Right renal cortex interstitium (tissue), 3 donors: ENCODE measurements at regions not wholly inside any gene's neighbourhood (a gene's known extent, or its start where the extent isn't known, plus 50 kb on each side); places are given as distances from the start of the nearest gene placed in this dataset.
"Not testable (repeated sequence)": the region's sequence is repeated elsewhere in the genome, so short reads cannot be mapped to it uniquely, and the experiment has no call there.

ENCODE experiments used
- DNase-seq, 3 donors: peaks; one replicate each; pipeline ENCODE4 v3.0.0-alpha.2; 2013; ENCODE audit warnings: low read depth in 3 of 3, low spot score in 2 of 3

DNA sequence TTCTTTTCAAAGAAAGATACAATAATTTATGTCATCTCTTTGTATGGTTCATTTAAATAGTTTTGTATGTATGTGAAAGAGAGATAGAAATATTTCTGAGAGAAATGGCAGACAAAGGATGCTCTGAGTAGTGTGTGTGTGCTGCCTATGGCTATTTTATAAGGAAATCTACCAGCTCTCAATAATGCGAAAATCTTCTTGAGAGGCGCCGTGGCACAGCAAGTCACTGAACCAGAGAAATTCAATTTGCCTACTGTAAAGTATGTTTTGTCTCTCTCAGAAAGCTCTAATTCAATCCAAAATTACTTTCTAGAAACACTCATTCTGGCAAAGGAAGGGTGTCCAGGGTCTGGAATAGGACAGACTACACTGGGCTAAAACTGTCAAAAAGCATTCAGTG, 1981.1 kb downstream of the EFNA5 start:
- DNase-seq = no peak

GRCh38 chr5:105688227-105688792, 1982.4 kb downstream of the EFNA5 start:
- DNase-seq = no peak

- DNase-seq = no peak
Measured at GRCh38 chr5:105687493-105687892, 1983.2 kb downstream of the EFNA5 start.

GRCh38 chr5:105685884-105686283, 1984.9 kb downstream of the EFNA5 start:
- DNase-seq = no peak

DNA sequence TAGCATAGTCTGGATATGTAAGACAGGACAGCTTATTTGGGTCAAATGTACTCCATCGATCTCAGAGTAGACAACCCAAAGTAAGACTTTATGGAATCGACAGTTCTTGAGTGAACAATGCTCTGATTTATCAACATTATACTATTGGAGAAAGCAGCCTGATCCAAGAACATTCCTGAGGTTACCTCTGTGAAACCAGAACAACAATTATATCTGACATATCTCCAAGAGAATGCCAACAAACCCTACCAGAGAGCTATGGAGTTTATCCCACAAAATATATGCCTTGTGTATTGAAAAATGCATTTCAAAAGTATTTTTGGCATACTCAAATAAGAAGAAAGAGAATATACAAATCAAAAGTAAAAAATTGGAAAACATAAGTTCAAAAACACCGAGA, 1985.9 kb downstream of the EFNA5 start:
- DNase-seq = no peak

DNA sequence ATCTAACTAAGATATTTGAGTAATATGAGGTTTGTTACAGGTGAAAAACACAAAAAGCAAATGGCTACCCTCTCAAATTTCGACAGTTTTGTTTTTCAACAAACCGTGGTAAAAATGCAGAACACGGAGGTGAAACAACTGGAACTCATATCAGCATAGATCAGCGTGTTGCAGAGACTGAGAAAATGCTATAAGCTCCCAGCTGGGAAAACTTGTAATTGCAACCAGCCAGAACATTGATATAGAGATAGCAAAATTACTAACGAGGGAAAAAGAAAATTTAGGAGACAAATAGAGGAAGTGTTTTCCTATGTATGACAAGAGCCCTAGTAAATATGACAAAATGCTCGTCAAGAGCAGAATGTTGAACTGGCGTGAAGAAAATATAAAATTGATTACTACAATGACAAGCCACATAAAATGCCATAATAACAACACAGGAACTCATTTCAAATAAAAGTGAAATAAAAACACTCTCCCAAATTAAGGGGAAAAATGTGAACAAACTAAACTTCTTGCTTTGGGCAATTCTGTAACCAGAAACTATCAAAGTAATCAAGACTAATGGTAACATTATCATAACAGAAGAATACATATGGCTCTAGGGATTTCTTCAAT, 1989.8 kb downstream of the EFNA5 start:
- no peak for DNase-seq

DNA sequence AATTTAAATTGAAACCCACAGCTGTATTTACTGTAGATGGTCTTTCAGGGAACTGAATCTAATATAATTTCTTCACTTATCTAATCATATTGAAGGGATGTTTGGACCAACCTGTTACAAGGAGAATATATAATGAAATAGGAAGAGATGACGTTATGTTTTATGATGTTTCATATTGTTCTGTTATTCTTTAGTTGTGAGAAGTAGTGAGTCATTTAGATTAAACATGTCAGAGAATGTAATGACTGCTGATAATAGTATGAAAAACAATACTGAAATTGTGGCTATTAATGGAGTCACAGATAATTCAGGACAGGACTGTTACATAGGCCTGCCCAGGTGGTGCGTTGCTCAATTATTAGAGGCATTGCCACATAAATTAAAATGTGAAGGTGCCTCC, 1993.4 kb downstream of the EFNA5 start:
- no peak for DNase-seq

DNA sequence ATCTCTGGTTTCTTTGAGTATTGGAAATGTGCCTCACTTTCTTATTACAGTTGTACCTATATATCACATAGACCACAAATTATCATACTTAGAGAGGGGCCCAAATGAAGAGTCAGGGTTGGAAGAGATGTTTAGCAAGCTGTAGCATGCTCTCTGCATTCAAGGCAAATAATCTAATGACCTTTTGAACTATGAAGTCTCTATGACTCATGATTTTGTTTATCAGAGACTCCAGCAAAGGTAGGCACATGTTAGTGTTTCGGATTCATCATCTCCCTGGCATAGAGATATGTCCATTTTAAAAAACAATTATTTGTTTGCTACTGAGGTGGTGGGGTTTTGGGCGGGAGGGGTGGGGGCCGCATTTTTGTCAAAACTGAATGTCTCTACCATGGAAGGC, 2000.1 kb downstream of the EFNA5 start:
- no peak for DNase-seq

- no peak for DNase-seq
Measured at GRCh38 chr5:105663671-105664070, 2007.1 kb downstream of the EFNA5 start.

DNA sequence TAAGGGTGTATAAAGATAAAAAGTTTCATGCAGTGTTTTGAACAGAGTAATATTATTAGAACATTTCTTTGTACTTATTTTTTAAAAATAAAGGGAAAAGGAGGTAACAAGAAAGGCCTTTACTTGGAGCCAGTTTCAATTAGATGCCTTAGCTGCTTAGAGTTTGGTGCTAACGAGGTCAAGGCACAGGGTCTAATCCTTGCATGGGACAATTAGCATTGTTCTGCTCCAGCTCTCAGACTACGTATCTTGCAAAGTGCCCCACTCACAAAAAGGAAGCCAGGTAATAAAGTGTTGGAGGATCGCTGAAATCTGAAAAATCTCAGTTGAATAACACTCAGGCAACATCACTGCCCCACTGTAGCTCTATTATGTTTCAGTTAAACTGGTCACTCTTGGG, 2011.3 kb downstream of the EFNA5 start:
- no peak for DNase-seq

DNA sequence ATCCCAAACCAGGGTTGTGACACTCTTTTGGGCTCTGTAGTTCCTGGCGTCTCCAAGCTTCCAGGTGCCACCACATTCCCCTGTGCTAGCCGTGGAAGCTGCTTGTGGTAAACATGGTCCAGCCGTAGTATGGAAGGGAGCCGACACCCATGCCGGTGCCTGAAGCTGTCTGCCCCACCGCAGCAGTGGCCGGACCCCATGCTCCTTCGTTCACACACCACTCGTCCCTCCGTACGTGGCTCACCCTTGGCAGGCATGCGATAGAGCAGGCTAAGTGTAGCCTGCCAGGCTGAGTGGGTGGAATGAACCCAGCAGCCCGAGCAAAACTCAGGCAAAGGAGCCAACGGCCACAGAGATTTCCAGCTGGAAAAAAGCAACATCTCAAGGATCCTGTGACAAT, 2030.4 kb downstream of the EFNA5 start:
- no peak for DNase-seq

GRCh38 chr5:105639511-105639910, 2031.2 kb downstream of the EFNA5 start:
- no peak for DNase-seq

GRCh38 chr5:105639068-105639467, 2031.7 kb downstream of the EFNA5 start:
- DNase-seq = no peak

- DNase-seq = no peak
Measured at GRCh38 chr5:105638437-105638836, 2032.3 kb downstream of the EFNA5 start.

GRCh38 chr5:105632043-105632442, 2038.7 kb downstream of the EFNA5 start:
- no peak for DNase-seq

GRCh38 chr5:105630803-105631202, 2039.9 kb downstream of the EFNA5 start:
- no peak for DNase-seq

GRCh38 chr5:105619725-105620124, 2051.0 kb downstream of the EFNA5 start:
- no peak for DNase-seq

DNA sequence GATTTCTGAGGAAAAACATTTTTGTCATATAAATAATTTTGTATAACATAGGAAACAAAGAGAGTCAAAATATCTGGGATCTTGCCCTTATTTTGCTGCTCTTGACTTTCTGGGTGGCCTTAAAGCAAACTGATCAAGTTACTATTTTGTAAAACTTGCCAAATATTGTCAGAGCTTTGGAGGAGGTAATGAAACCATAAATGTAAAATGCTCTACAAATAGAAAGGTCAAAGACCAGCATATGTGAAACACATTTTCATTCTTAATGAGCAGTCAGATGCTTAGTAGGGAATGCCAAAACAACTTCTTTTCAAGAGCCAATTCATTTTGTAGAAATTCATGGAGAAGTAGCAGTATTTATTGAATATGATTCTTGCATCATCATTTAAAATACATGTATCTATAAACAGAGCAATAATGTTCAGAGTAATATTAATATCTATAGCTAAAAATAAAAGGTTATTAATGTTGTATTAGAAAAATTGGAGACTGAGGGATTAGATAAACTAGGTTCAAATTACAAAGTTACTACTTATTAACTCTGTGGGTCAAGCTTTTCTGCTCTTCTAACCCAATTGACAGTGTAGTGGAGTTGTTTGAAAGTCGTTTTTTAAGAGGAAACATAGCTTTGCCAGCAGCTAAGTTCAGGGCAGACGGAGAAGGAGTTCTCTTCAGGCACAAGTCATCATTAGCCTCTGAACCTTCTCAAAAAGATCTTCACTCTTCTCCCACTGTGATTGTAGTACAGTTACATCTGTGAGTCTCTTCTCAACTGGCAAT, 2053.1 kb downstream of the EFNA5 start:
- DNase-seq = no peak

DNA sequence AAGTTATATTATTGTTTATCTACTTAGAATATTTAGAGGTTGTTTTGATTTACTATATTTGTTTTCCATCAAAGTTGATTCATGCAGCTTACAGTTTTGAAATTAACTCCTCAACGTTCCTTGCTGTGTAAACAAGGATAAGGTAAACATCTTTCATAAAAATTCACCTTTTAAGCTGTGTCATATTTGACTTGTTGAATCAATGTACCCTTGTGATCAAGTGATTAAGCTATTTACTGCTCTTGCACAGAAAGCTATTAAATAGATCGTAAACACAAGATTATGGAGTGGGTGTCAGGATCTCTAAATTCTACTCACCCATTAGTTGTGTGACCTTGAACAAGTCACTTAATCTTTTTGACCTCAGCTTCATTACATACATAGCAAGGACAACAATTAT, 2054.0 kb upstream of the NUDT12 start:
- no peak for DNase-seq

DNA sequence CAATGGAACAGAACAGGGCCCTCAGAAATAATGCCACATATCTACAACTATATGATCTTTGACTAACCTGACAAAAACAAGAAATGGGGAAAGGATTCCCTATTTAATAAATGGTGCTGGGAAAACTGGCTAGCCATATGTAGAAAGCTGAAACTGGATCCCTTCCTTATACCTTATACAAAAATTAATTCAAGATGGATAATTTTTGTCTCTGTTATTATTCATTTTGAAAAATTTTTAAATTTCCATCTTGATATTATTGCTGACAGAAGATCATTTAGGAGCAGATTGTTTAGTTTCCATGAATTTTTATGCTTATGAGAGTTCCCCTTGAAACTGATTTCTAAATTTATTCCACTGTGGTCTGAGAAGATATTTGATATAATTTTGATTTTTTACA, 2039.8 kb upstream of the NUDT12 start:
- DNase-seq = not testable (repeated sequence)

DNA sequence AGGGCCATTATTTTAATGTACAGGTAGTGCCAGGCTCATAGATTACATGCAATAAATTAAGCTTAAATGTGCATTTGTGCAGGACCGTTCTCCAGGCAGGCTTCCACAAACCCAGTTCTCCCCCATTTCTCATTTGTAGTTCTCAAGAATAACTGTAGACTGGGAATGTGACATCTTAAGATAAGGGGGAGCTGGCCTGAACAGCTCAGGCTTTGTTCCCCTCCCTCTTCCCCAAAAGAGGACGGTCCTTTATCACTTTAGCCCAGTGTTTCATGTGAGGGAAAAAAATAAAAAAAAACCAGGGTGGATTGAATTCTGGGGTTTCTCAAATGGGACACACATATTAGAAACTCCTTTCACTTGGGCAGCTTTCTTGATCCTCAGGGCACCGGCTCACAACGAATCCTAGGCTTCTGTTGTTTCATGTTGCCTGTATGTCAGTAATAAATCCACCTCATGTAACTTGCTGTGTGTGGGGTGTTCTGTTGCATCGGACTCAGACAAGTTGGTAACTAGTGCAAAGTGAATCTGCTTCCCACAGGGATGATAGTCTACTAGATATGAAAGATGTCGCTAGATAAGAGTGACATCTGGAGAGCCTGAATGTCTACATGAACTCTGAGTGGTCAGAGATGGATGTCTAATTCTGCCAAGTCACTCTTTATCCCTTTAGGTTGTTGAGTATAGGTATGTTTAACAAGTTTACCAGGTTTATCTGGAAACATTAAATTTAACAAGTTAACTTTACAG, 2030.6 kb upstream of the NUDT12 start:
- no peak for DNase-seq
